Mesenchymal stem cell (in vitro differentiated cells and primary cell): ENCODE measurements at regions not wholly inside any gene's neighbourhood (a gene's known extent, or its start where the extent isn't known, plus 50 kb on each side); places are given as distances from the start of the nearest gene placed in this dataset.

Experiments used
- DNase-seq: peaks from one replicate; pipeline ENCODE4 v3.0.0-alpha.2; 2013
- H2AFZ ChIP-seq: one replicate; pipeline ENCODE4 v1.6.1; 2013; ENCODE audit warnings: low read depth, mild to moderate bottlenecking, control low read depth, inconsistent platforms, low read length, moderate library complexity
- H2AK5ac ChIP-seq: 2 replicates; pipeline ENCODE4 v1.6.1; 2013; ENCODE audit warnings: low read length, moderate library complexity, mild to moderate bottlenecking, inconsistent platforms; ENCODE audit not compliant: severe bottlenecking
- H2BK120ac ChIP-seq: one replicate; pipeline ENCODE4 v1.6.1; 2013; ENCODE audit warnings: low read depth, mild to moderate bottlenecking, inconsistent platforms, low read length, moderate library complexity
- H2BK12ac ChIP-seq, 2 experiments: one replicate each; pipeline ENCODE4 v1.6.1; 2013; ENCODE audit warnings: inconsistent platforms in 2 of 2, low read length in 2 of 2, mild to moderate bottlenecking in 2 of 2, moderate library complexity in 2 of 2, control low read depth in 1 of 2
- H2BK15ac ChIP-seq: one replicate; pipeline ENCODE4 v1.6.1; 2013; ENCODE audit warnings: mild to moderate bottlenecking, low read depth, inconsistent platforms; ENCODE audit not compliant: poor library complexity, severe bottlenecking
- H2BK5ac ChIP-seq: 2 replicates; pipeline ENCODE4 v1.6.1; 2013; ENCODE audit warnings: low read depth, mild to moderate bottlenecking, low read length, control low read depth, inconsistent platforms; ENCODE audit not compliant: poor library complexity, severe bottlenecking
- H3K14ac ChIP-seq, 2 experiments: one replicate each; pipeline ENCODE4 v1.6.1; 2013; ENCODE audit warnings: inconsistent platforms in 2 of 2, low read length in 2 of 2, control low read depth in 1 of 2, mild to moderate bottlenecking in 1 of 2, moderate library complexity in 1 of 2
- H3K18ac ChIP-seq, 2 experiments: one replicate each; pipeline ENCODE4 v1.6.1; 2013; ENCODE audit warnings: inconsistent platforms in 2 of 2, low read length in 2 of 2, control low read depth in 1 of 2, low read depth in 1 of 2, mild to moderate bottlenecking in 1 of 2
- H3K23ac ChIP-seq, 2 experiments: one replicate each; pipeline ENCODE4 v1.6.1; 2013; ENCODE audit warnings: inconsistent platforms in 2 of 2, low read length in 2 of 2, mild to moderate bottlenecking in 2 of 2, moderate library complexity in 2 of 2, control low read depth in 1 of 2
- H3K27ac ChIP-seq: 2 replicates; pipeline ENCODE4 v1.5.1; 2013; ENCODE audit warnings: mild to moderate bottlenecking, moderate library complexity, low read length, control low read depth, inconsistent platforms; ENCODE audit not compliant: poor library complexity, severe bottlenecking
- H3K27me3 ChIP-seq, 2 experiments: 2 replicates each; pipeline versions ENCODE4 v1.6.1 to v1.7.0; 2013; ENCODE audit warnings: low read length in 2 of 2, mild to moderate bottlenecking in 2 of 2, moderate library complexity in 2 of 2, control low read depth in 1 of 2, inconsistent platforms in 1 of 2; ENCODE audit not compliant: control insufficient read depth in 1 of 2, insufficient read depth in 1 of 2
- H3K36me3 ChIP-seq, 2 experiments: 2 replicates each; pipeline versions ENCODE4 v1.6.1 to v1.7.0; 2013; ENCODE audit warnings: low read length in 2 of 2, control low read depth in 1 of 2, inconsistent platforms in 1 of 2, low read depth in 1 of 2, mild to moderate bottlenecking in 1 of 2; ENCODE audit not compliant: insufficient read depth in 2 of 2, control insufficient read depth in 1 of 2
- H3K4ac ChIP-seq, 2 experiments: one replicate each; pipeline ENCODE4 v1.6.1; 2013; ENCODE audit warnings: inconsistent platforms in 2 of 2, low read length in 2 of 2, mild to moderate bottlenecking in 2 of 2, moderate library complexity in 2 of 2, control low read depth in 1 of 2, low read depth in 1 of 2
- H3K4me1 ChIP-seq: 2 replicates; pipeline ENCODE4 v1.6.1; 2013; ENCODE audit warnings: low read depth, low read length, control low read depth; ENCODE audit not compliant: control insufficient read depth, insufficient read depth
- H3K4me2 ChIP-seq: 2 replicates; pipeline ENCODE4 v1.6.1; 2013; ENCODE audit warnings: low read length, mild to moderate bottlenecking, inconsistent platforms; ENCODE audit not compliant: poor library complexity, severe bottlenecking
- H3K4me3 ChIP-seq, 2 experiments: 2 replicates each; pipeline versions ENCODE4 v1.5.1 to v1.7.0; 2013; ENCODE audit warnings: low read length in 2 of 2, mild to moderate bottlenecking in 2 of 2, control low read depth in 1 of 2, low read depth in 1 of 2; ENCODE audit not compliant: insufficient read depth in 1 of 2
- H3K79me1 ChIP-seq: replicated peaks from 2 replicates; pipeline ENCODE4 v1.6.1; 2013; ENCODE audit warnings: mild to moderate bottlenecking, control low read depth, low read length, inconsistent platforms; ENCODE audit not compliant: poor library complexity, severe bottlenecking
- H3K9ac ChIP-seq: 2 replicates; pipeline ENCODE4 v1.7.0; 2013; ENCODE audit warnings: mild to moderate bottlenecking, low read length, moderate library complexity
- H3K9me3 ChIP-seq: 2 replicates; pipeline ENCODE4 v1.7.0; 2013; ENCODE audit warnings: mild to moderate bottlenecking, low read length; ENCODE audit not compliant: control insufficient read depth
- H4K8ac ChIP-seq: one replicate; pipeline ENCODE4 v1.6.1; 2013; ENCODE audit warnings: inconsistent platforms, mild to moderate bottlenecking, low read length, moderate library complexity
- H4K91ac ChIP-seq: one replicate; pipeline ENCODE4 v1.6.1; 2013; ENCODE audit warnings: mild to moderate bottlenecking, low read length, inconsistent platforms
- whole genome bisulfite sequencing: methylation state at CpG from one replicate; pipeline ENCODE4 v1.1.7; 2013; ENCODE audit warnings: mixed read lengths; 5-methylcytosine and 5-hydroxymethylcytosine counted together

- Histone ChIP-seq H3K9ac (no peak overlapping the region), H3K18ac (no peak overlapping the region), H3K36me3 (no peaks in the 10 kb centered on the region), H3K4ac (no peak overlapping the region), H3K4me1 (no peaks in the 10 kb centered on the region), H3K27ac (no peak overlapping the region), H2BK15ac (no peak overlapping the region), H3K4me2 (no peak overlapping the region), H2BK12ac (no peak overlapping the region), H3K27me3 (no peaks in the 10 kb centered on the region), H3K79me1 (no peaks in the 10 kb centered on the region), H4K91ac (no peak overlapping the region), H2AFZ (no peak overlapping the region), H2BK120ac (no peak overlapping the region), H2AK5ac (no peak overlapping the region), H4K8ac (no peak overlapping the region), H3K4me3 (no peak overlapping the region), H3K9me3 (no peaks in the 10 kb centered on the region), H2BK5ac (no peak overlapping the region), H3K14ac (no peak overlapping the region), H3K23ac (no peak overlapping the region)
- 27% methylated on average over 1 of the region's 6 CpGs for WGBS
- DNase-seq = peak; percentile 21
Observed at GRCh38 chrY:16895396-16895795, 984.6 kb downstream of the CDY2B start.

DNA sequence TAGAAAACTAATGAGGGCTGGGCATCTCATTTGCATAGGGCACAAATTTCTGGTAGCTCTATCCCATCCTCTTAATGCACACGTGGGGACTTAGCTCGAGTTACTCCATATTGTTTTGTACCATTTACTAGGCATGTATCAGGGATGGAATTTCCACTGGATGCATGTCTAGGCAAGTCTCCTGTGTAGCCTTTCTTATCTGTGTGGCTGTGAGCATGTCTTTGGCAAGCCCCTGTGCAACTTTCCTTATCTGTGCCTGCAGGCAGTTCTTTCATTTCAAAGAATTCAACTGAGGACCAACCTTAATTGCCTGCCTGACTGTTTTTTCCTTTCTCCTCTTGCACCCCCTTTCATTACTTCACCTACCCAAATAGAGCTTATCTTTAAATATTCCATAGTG is 992.9 kb downstream of the CDY2B start:
- no peak overlapping the region for H3K4me3 ChIP-seq
- no peaks in the 10 kb centered on the region for H3K36me3 ChIP-seq
- no peak overlapping the region for H4K91ac ChIP-seq
- H3K27ac ChIP-seq = no peak overlapping the region
- no peak for DNase-seq
- H3K4me1 ChIP-seq = no peaks in the 10 kb centered on the region
- H2AK5ac ChIP-seq = no peak overlapping the region
- H3K14ac ChIP-seq = no peak overlapping the region
- H2BK12ac ChIP-seq = no peak overlapping the region
- no peak overlapping the region for H2AFZ ChIP-seq
- H3K4me2 ChIP-seq = no peak overlapping the region
- no peak overlapping the region for H3K4ac ChIP-seq
- H2BK120ac ChIP-seq = no peak overlapping the region
- no peak overlapping the region for H3K9ac ChIP-seq
- no peak overlapping the region for H2BK5ac ChIP-seq
- H3K79me1 ChIP-seq = peaks cover 1% of the 10 kb centered on the region
- no peak overlapping the region for H4K8ac ChIP-seq
- H3K23ac ChIP-seq = no peak overlapping the region
- H3K9me3 ChIP-seq = no peaks in the 10 kb centered on the region
- H3K18ac ChIP-seq = no peak overlapping the region
- 100% methylated on average over 2 of the region's 2 CpGs for whole genome bisulfite sequencing
- no peak overlapping the region for H2BK15ac ChIP-seq
- no peaks in the 10 kb centered on the region for H3K27me3 ChIP-seq

DNA sequence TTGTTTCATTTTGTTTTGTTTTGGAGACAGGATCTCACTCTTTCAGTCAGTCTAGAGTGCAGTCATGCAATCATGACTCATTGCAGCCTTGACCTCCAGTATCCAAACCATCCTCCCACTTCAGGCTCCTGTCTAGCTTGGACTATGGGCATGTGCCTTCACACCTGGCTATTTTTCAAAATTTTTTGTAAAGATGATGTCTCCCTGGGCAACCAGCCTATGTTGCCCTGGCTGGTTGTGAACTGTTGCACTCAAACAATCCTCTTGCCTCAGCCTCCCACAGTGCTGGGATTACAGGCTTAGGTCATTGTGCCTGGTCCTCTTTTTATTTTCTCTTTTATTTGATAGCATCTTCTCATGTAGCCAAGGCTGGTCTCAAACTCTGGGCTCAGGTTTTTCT is 1019.3 kb downstream of the CDY2B start:
- Histone ChIP-seq H2AFZ (no peak overlapping the region), H2AK5ac (no peak overlapping the region), H2BK12ac (no peak overlapping the region), H3K4me2 (no peak overlapping the region), H4K91ac (no peak overlapping the region), H3K14ac (no peak overlapping the region), H3K27me3 (no peaks in the 10 kb centered on the region), H3K36me3 (no peaks in the 10 kb centered on the region), H3K23ac (no peak overlapping the region), H4K8ac (no peak overlapping the region), H2BK5ac (no peak overlapping the region), H3K27ac (no peak overlapping the region), H2BK15ac (no peak overlapping the region), H3K9ac (no peak overlapping the region), H3K4me3 (no peak overlapping the region), H3K4ac (no peak overlapping the region), H2BK120ac (no peak overlapping the region), H3K9me3 (no peaks in the 10 kb centered on the region), H3K18ac (no peak overlapping the region), H3K4me1 (no peaks in the 10 kb centered on the region), H3K79me1 (no peaks in the 10 kb centered on the region)
- DNase-seq = peak; percentile 14

DNA sequence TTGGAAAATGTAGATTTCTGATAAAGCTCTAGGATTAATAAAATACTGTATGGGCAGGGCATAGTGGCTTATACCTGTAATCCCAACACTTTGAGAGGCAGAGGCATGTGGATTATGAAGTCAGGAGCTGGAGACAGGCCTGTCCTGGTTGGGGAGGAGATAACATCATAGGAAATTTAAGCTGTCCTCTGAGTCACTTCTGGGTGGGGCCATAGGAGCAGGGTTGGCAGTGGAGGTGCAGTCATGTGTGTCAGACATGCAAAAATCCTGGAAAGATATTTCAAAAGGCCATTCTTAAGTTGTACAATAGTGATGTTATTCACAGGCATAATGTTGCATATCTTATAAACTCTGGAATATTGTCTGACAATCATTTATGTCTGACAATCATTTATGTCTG is 1038.5 kb downstream of the CDY2B start:
- no peaks in the 10 kb centered on the region for H3K27me3 ChIP-seq
- H3K27ac ChIP-seq = peak overlapping the region; percentile 76
- no peak overlapping the region for H2BK15ac ChIP-seq
- H3K4me2 ChIP-seq = no peak overlapping the region
- no peak overlapping the region for H2BK5ac ChIP-seq
- no peak overlapping the region for H3K14ac ChIP-seq
- H3K36me3 ChIP-seq = no peaks in the 10 kb centered on the region
- no peak overlapping the region for H2BK12ac ChIP-seq
- H3K4me3 ChIP-seq = no peak overlapping the region
- no peak overlapping the region for H3K23ac ChIP-seq
- H3K4me1 ChIP-seq = no peaks in the 10 kb centered on the region
- no peaks in the 10 kb centered on the region for H3K9me3 ChIP-seq
- no peak overlapping the region for H2BK120ac ChIP-seq
- H3K9ac ChIP-seq = no peak overlapping the region
- no peak overlapping the region for H4K8ac ChIP-seq
- H2AFZ ChIP-seq = no peak overlapping the region
- no peak overlapping the region for H3K4ac ChIP-seq
- H4K91ac ChIP-seq = no peak overlapping the region
- peak; percentile 6 for DNase-seq
- H3K18ac ChIP-seq = no peak overlapping the region
- H3K79me1 ChIP-seq = no peaks in the 10 kb centered on the region
- no peak overlapping the region for H2AK5ac ChIP-seq
